ENCODE measurements at regions not wholly inside any gene's neighbourhood (a gene's known extent, or its start where the extent isn't known, plus 50 kb on each side); places are given as distances from the start of the nearest gene placed in this dataset.

DNA sequence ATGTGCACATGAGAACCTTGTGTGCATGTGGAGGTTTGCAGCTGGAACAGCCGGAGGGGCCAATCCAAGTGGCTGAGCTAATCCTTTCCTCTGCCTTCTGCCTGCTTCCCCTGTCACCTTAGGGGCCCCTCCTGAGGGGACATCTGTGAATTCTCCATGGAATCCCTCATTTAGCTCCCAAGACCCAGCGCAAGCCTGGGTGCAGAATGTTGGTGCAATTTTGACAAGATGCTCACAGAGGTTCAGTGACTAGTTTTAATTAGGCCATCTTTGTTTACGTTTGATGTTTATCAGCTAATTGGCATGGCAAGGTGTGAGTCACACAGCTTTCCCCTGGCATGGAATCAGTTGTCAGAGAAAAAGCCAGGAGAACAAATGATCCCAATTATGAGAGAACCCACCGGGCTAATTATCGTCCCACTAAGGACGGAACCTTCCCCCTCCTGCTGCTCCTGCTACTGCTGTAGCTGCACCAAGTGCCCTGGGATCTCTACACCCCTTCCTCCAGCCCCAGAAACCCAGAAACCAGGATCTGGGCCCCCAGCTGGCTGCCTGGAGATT is 63.6 kb upstream of the PAX6 start:
- CTCF ChIA-PET = no interaction called here

DNA sequence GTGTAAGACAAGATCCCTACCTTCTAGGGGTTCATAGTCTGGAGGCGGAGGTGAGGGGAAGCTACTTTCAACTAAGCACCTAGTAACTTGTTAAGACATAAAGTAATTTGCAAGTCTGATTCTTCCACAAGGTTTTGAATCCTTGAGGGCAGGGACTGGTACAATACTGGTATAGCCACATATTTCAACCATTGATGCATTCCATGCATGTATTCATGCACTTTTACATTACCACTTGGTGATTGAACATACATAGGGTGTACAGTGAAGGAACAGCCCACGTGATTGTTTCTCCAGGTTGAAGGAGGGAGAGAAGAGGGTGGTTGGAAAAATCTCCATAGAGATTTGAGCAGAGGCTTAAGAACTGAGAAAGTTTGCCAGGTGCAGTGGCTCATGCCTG is 62.0 kb upstream of the PAX6 start:
- DNase-seq = no peak
- peaks cover 37% of the 10 kb centered on the region for H3K27me3 Mint-ChIP-seq
- CTCF ChIA-PET = no interaction called here

More for the DNA sequence above, 63.6 kb upstream of the PAX6 start:
- no peak for DNase-seq
- Mint-ChIP-seq H3K36me3 (ENCODE audit: low read depth) (no peaks in the 10 kb centered on the region), H3K27me3 (peaks cover 36% of the 10 kb centered on the region), H3K4me3 (no peak overlapping the region), H3K4me1 (no peaks in the 10 kb centered on the region), H3K9me3 (no peaks in the 10 kb centered on the region), H3K27ac (no peak overlapping the region)
- POLR2A ChIA-PET = no interaction called here

GRCh38 chr11:31872076-31872443 is 60.9 kb upstream of the PAX6 start:
- ChIA-PET CTCF (no interaction called here), POLR2A (no interaction called here)
- no peak for DNase-seq
- H3K27ac Mint-ChIP-seq = no peak overlapping the region
- H3K4me3 Mint-ChIP-seq = no peak overlapping the region
- no peaks in the 10 kb centered on the region for H3K4me1 Mint-ChIP-seq
- H3K27me3 Mint-ChIP-seq = peaks cover 35% of the 10 kb centered on the region
- H3K36me3 Mint-ChIP-seq (ENCODE audit: low read depth) = no peaks in the 10 kb centered on the region
- no peaks in the 10 kb centered on the region for H3K9me3 Mint-ChIP-seq

More for the DNA sequence above, 62.0 kb upstream of the PAX6 start:
- no peaks in the 10 kb centered on the region for H3K4me1 Mint-ChIP-seq
- H3K27ac Mint-ChIP-seq = no peak overlapping the region
- no peaks in the 10 kb centered on the region for H3K9me3 Mint-ChIP-seq
- no peak overlapping the region for H3K4me3 Mint-ChIP-seq
- H3K36me3 Mint-ChIP-seq (ENCODE audit: low read depth) = no peaks in the 10 kb centered on the region
- POLR2A ChIA-PET = no interaction called here

DNA sequence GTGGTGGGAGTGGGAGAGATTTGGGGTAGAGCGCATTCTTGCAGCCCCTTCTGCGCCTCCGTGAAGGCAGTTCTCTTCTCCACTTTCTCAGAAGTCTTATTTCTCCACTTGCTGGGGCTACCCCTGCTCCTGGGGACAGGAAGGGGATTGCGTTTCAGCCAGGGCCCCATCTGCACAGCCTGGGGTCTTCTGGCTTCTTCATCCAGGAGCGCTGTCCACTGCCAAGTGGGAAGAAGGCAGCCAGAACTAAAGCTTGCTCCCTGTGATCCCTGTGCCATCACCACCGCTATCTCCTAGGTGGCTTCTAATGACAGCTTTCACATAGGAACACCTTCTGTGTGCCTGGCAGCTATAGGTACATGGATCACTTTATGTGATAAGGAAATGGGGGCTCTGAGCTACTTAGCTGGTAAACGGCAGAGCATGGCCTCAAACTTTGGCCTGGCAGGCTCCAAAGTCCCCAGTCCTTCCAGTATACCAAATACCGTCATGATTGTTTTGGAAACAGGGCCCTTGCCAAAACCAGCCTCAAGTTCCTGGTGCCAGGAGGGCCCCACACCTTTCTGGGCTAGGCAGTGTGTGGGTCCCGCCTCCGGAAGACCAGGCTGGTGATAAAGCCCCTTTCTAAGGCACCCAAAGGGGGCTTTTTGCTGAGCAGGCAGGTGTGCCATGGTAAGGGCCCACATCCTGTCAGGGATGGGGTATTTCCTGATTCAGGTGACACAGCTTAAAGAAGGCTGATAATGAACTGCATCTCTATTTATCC is 60.4 kb upstream of the PAX6 start:
- ChIA-PET POLR2A (no interaction called here), CTCF (interaction anchor here (0.6 kb wide), 1 partner anchor 1740 kb away, joined by 3 read pairs; no protein-coding TSS in a partner anchor)
- Mint-ChIP-seq H3K9me3 (no peaks in the 10 kb centered on the region), H3K27me3 (peaks cover 32% of the 10 kb centered on the region), H3K36me3 (ENCODE audit: low read depth) (no peaks in the 10 kb centered on the region), H3K4me3 (no peak overlapping the region), H3K27ac (no peak overlapping the region), H3K4me1 (no peaks in the 10 kb centered on the region)
- no peak for DNase-seq

GRCh38 chr11:31870609-31871309 is 59.6 kb upstream of the PAX6 start:
- H3K4me3 Mint-ChIP-seq = no peak overlapping the region
- peak; percentile 26 for DNase-seq
- no peaks in the 10 kb centered on the region for H3K36me3 Mint-ChIP-seq (ENCODE audit: low read depth)
- no peaks in the 10 kb centered on the region for H3K9me3 Mint-ChIP-seq
- no peaks in the 10 kb centered on the region for H3K4me1 Mint-ChIP-seq
- peaks cover 26% of the 10 kb centered on the region for H3K27me3 Mint-ChIP-seq
- no peak overlapping the region for H3K27ac Mint-ChIP-seq
- CTCF ChIA-PET = interaction anchor here (0.6 kb wide), 1 partner anchor 1741 kb away, joined by 3 read pairs; no protein-coding TSS in a partner anchor
- POLR2A ChIA-PET = no interaction called here

- Mint-ChIP-seq H3K4me1 (no peaks in the 10 kb centered on the region), H3K27ac (no peak overlapping the region), H3K36me3 (ENCODE audit: low read depth) (no peaks in the 10 kb centered on the region), H3K9me3 (no peaks in the 10 kb centered on the region), H3K4me3 (no peak overlapping the region), H3K27me3 (peaks cover 23% of the 10 kb centered on the region)
- CTCF ChIA-PET = interaction anchor here (1.3 kb wide), 1 partner anchor 10 kb away, joined by 3 read pairs; no protein-coding TSS in a partner anchor
- POLR2A ChIA-PET = no interaction called here
- no peak for DNase-seq
These were observed 58.9 kb upstream of the PAX6 start for GRCh38 chr11:31869986-31870385.

DNA sequence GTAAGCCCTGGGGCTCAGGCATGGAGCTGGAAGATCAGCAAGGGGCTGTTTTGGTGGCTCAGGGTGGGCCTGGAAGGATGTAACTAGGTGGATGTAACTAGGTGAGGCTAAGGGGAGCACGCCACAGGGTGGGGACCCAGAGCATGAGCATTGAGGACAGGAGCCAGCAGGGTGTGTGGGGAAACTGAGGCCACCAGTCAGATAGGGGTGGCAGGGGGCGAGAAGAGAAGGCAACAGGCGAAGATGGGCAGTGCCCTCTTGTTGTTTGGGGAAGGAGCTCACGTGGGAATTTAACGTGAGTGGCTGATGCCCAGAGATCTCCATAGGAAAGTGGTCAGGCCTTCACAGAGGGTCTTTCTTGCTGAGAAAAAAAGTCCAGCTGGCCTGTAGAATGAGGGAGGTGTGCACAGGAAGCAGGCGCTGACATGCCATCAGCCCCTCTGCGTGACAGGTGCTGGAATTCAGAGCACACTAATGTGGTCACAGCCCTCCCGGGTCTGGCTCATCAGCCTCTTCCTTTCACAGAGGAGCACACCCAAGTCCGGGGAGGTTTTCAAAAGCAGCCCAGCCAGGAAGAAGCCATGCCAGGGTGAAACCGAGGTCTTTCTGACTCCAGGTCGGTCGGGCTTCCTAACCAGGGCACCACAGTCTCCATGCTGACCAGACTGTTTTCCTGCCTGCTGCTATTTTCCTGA is 54.6 kb upstream of the PAX6 start:
- H3K4me1 Mint-ChIP-seq = no peaks in the 10 kb centered on the region

GRCh38 chr11:31863170-31863832 is 52.2 kb upstream of the PAX6 start:
- no peak overlapping the region for H3K27ac Mint-ChIP-seq
- ChIA-PET POLR2A (no interaction called here), CTCF (interaction anchor here (0.7 kb wide), 1 partner anchor 12 kb away, joined by 3 read pairs; no protein-coding TSS in a partner anchor)
- no peak overlapping the region for H3K4me3 Mint-ChIP-seq
- peaks cover 10% of the 10 kb centered on the region for H3K27me3 Mint-ChIP-seq
- H3K36me3 Mint-ChIP-seq (ENCODE audit: low read depth) = no peaks in the 10 kb centered on the region
- H3K4me1 Mint-ChIP-seq = no peaks in the 10 kb centered on the region
- no peak for DNase-seq
- H3K9me3 Mint-ChIP-seq = no peaks in the 10 kb centered on the region

More for the DNA sequence above, 54.6 kb upstream of the PAX6 start:
- CTCF ChIA-PET = no interaction called here
- H3K27ac Mint-ChIP-seq = no peak overlapping the region
- DNase-seq = no peak
- no peaks in the 10 kb centered on the region for H3K36me3 Mint-ChIP-seq (ENCODE audit: low read depth)
- peaks cover 13% of the 10 kb centered on the region for H3K27me3 Mint-ChIP-seq
- H3K4me3 Mint-ChIP-seq = no peak overlapping the region
- POLR2A ChIA-PET = no interaction called here
- no peaks in the 10 kb centered on the region for H3K9me3 Mint-ChIP-seq

DNA sequence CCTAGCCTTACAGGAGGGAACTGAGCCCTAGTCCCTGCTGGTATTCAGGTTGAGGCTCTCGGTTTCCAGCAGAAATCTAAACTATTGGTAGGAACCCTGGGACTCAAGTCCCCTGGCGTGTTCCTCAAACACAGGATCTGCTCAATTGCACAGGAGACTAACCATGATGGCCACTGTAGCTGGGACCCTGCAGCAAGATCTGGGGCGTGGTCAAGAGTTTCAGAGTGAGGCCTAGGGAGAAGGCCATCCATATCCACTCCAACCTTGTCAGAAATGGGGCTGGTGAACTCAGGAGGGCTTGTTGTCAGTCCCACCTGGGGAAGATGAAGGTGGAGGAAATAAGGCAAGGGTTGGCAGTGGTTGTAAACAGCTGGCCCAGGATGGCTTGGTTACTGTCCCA is 49.9 kb upstream of the PAX6 start:
- ChIA-PET CTCF (no interaction called here), POLR2A (no interaction called here)
- no peaks in the 10 kb centered on the region for H3K9me3 Mint-ChIP-seq
- H3K4me1 Mint-ChIP-seq = no peaks in the 10 kb centered on the region
- DNase-seq = no peak
- H3K36me3 Mint-ChIP-seq (ENCODE audit: low read depth) = no peaks in the 10 kb centered on the region
- H3K27ac Mint-ChIP-seq = no peak overlapping the region
- no peak overlapping the region for H3K4me3 Mint-ChIP-seq
- peaks cover 9% of the 10 kb centered on the region for H3K27me3 Mint-ChIP-seq
